Activated CD4-positive, alpha-beta memory T cell treated with anti-CD3 and anti-CD28 coated beads for 36 hours (primary cell): ENCODE measurements at regions not wholly inside any gene's neighbourhood (a gene's known extent, or its start where the extent isn't known, plus 50 kb on each side); places are given as distances from the start of the nearest gene placed in this dataset.

Experiments
- CTCF ChIA-PET: fragments of 350-600 bp; sonication (Branson Sonifier 250); formaldehyde crosslinking; loops from one replicate; lab custom pipeline; 2021; ENCODE audit warnings: antibody characterized with exemption, inconsistent platforms; lab: Charles Lee
- POLR2A ChIA-PET: fragments of 350-600 bp; sonication (Branson Sonifier 250); formaldehyde crosslinking; loops from one replicate; lab custom pipeline; 2021; ENCODE audit warnings: antibody characterized with exemption; lab: Charles Lee
- DNase-seq: peaks from one replicate; pipeline ENCODE4 v3.0.0-alpha.2; 2020
- H3K27ac Mint-ChIP-seq: one replicate; pipeline ENCODE4 v1.8.0; 2021; ENCODE audit warnings: mixed read lengths
- H3K27me3 Mint-ChIP-seq: one replicate; pipeline ENCODE4 v1.8.0; 2021; ENCODE audit warnings: mixed read lengths
- H3K36me3 Mint-ChIP-seq: one replicate; pipeline ENCODE4 v1.8.0; 2021; ENCODE audit warnings: mixed read lengths
- H3K4me1 Mint-ChIP-seq: one replicate; pipeline ENCODE4 v1.8.0; 2021; ENCODE audit warnings: low read depth, mixed read lengths
- H3K4me3 Mint-ChIP-seq: one replicate; pipeline ENCODE4 v1.8.0; 2021; ENCODE audit warnings: mild to moderate bottlenecking, mixed read lengths
- H3K9me3 Mint-ChIP-seq: one replicate; pipeline ENCODE4 v1.8.0; 2021; ENCODE audit warnings: mixed read lengths
- intact Hi-C: fragments of 100-400 bp; cut with micrococcal nuclease; formaldehyde crosslinking; loops from one replicate; pipeline ENCODE4 v1.15.1; 2023

DNA sequence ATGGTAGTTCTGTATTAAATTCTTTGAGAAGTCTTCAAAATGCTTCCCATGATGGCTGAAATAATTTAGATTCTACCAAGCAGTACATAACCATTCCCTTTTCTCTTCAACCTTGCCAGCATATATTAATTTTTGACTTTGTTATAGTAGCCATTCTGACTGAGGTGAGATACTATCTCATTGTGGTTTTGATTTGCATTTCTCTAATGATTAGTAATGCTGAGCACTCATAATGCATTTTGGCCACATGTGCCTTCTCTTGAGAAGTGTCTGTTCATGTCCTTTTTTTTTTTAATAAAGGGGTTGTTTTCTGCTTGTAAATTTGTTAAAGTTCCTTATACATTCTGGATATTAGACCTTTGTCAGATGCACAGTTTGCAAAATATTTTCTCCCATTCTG, 173.9 kb downstream of the CALCRL start:
- Mint-ChIP-seq H3K27ac (no peak overlapping the region), H3K4me1 (no peaks in the 10 kb centered on the region), H3K36me3 (no peaks in the 10 kb centered on the region), H3K27me3 (no peaks in the 10 kb centered on the region), H3K9me3 (peaks cover 15% of the 10 kb centered on the region), H3K4me3 (no peak overlapping the region)
- POLR2A ChIA-PET, result no interaction called here
- intact Hi-C loops, result no loop called here
- CTCF ChIA-PET, result no interaction called here
- DNase-seq, result no peak

DNA sequence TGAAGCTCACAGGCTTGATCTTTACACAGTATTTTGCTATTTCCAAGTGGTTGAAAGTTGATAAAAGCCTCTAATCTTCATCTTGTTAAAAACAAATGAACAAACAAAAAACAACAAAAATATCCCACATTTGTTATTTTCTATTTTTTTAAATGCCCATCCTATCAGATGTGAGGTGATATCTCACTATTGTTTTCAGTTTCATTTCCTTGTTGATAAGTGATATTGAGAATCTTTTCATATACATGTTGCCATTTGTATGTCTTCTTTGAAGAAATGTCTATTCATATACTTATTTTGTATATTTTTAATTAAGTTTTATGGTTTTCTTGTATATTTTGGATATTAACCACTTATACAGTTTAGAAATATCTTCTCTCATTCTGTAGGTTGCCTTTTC, 175.8 kb downstream of the CALCRL start:
- Mint-ChIP-seq H3K9me3 (peaks cover 4% of the 10 kb centered on the region), H3K36me3 (no peaks in the 10 kb centered on the region), H3K4me3 (no peak overlapping the region), H3K27me3 (no peaks in the 10 kb centered on the region), H3K27ac (no peak overlapping the region), H3K4me1 (no peaks in the 10 kb centered on the region)
- DNase-seq, result no peak
- POLR2A ChIA-PET, result no interaction called here
- CTCF ChIA-PET, result no interaction called here
- intact Hi-C loops, result no loop called here

DNA sequence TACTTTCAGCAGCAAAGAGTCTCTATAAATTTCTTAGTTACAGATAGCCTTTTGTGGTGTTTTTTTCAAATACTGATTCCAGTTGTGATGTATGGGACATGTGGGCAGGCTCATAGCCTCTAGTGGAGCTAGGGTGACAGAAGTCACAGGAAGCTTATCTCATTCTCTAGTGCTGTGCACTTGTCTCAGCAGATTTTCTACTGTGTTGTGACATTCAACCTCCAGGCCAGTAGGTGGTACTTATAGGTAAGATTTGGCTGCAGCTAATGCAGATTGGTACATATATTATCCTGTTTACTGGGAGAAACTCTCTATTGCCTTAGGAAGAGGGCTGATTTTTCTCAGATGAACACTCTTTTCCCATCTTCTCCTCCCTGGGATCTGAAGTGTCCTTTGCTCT, 176.2 kb downstream of the CALCRL start:
- intact Hi-C loops, result no loop called here
- no peak overlapping the region for H3K27ac Mint-ChIP-seq
- CTCF ChIA-PET, result no interaction called here
- POLR2A ChIA-PET, result no interaction called here
- no peaks in the 10 kb centered on the region for H3K4me1 Mint-ChIP-seq
- peaks cover 2% of the 10 kb centered on the region for H3K9me3 Mint-ChIP-seq
- no peaks in the 10 kb centered on the region for H3K36me3 Mint-ChIP-seq
- H3K4me3 Mint-ChIP-seq, result no peak overlapping the region
- no peak for DNase-seq
- no peaks in the 10 kb centered on the region for H3K27me3 Mint-ChIP-seq

DNA sequence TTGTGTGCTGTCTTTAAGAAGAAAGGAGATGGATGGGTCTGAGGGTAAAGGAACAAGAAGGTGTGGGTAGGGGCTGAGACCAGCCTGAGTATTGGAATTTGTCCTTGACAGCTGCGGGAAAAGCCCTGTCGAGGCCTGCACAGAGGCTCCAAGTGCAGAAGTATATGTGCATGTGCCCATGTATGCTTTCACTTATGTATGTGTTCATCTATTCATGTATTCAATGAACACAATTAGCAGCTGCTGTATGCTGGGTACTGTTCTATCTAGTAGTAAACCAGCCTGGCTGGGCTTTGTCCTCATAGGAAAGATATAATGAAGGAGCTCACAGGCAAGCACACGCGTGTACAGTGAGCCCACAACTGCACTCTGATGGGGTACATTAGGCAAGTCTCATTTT, 181.4 kb downstream of the CALCRL start:
- Mint-ChIP-seq H3K4me1 (no peaks in the 10 kb centered on the region), H3K27me3 (no peaks in the 10 kb centered on the region), H3K4me3 (no peak overlapping the region), H3K9me3 (no peaks in the 10 kb centered on the region), H3K36me3 (no peaks in the 10 kb centered on the region), H3K27ac (no peak overlapping the region)
- DNase-seq, result no peak
- ChIA-PET POLR2A (no interaction called here), CTCF (no interaction called here)
- intact Hi-C loops, result no loop called here

DNA sequence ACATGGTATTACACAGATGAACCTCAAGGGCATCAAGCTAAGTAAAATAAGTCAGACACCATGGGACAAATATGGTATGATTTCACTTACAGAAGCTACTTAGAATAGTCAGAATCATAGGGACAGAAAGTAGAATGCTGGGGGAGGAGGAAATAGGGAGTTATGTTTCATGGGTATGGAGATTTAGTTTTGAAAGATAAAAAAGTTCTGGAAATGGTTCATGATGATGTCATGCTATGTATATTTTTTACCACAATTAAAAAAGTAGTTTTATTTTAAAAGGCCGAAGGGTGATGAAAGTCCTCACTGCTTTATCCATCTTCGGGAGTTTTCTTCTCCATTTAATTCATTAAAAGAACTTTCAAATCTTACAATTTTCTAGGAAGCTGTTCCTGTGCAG, 181.9 kb downstream of the CALCRL start:
- intact Hi-C loops, result no loop called here
- no peaks in the 10 kb centered on the region for H3K36me3 Mint-ChIP-seq
- ChIA-PET CTCF (no interaction called here), POLR2A (no interaction called here)
- no peak overlapping the region for H3K27ac Mint-ChIP-seq
- H3K4me3 Mint-ChIP-seq, result no peak overlapping the region
- DNase-seq, result no peak
- no peaks in the 10 kb centered on the region for H3K9me3 Mint-ChIP-seq
- no peaks in the 10 kb centered on the region for H3K27me3 Mint-ChIP-seq
- H3K4me1 Mint-ChIP-seq, result no peaks in the 10 kb centered on the region

DNA sequence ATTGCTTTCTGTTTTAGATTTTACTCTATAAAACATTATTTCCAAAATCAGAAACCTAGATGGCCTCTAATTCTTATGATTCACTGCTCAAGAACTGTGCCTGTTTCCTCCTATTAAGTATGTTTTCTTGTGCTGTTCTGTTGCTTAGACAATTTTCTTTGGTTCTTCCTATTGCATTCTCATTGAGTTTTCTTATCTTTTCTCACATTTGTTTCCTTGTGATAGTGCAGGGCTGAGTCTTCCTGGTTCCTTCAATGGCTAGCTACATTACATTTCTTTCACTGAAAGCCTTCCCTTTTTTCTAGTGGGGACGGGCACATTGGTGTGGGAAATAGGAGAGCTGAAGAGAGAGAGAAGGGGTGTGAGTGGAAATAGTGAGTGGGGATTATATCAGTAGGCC, 183.4 kb downstream of the CALCRL start:
- no peaks in the 10 kb centered on the region for H3K9me3 Mint-ChIP-seq
- H3K27ac Mint-ChIP-seq, result no peak overlapping the region
- DNase-seq, result no peak
- no peaks in the 10 kb centered on the region for H3K4me1 Mint-ChIP-seq
- no peaks in the 10 kb centered on the region for H3K36me3 Mint-ChIP-seq
- H3K27me3 Mint-ChIP-seq, result no peaks in the 10 kb centered on the region
- CTCF ChIA-PET, result no interaction called here
- no peak overlapping the region for H3K4me3 Mint-ChIP-seq
- intact Hi-C loops, result no loop called here
- POLR2A ChIA-PET, result no interaction called here

DNA sequence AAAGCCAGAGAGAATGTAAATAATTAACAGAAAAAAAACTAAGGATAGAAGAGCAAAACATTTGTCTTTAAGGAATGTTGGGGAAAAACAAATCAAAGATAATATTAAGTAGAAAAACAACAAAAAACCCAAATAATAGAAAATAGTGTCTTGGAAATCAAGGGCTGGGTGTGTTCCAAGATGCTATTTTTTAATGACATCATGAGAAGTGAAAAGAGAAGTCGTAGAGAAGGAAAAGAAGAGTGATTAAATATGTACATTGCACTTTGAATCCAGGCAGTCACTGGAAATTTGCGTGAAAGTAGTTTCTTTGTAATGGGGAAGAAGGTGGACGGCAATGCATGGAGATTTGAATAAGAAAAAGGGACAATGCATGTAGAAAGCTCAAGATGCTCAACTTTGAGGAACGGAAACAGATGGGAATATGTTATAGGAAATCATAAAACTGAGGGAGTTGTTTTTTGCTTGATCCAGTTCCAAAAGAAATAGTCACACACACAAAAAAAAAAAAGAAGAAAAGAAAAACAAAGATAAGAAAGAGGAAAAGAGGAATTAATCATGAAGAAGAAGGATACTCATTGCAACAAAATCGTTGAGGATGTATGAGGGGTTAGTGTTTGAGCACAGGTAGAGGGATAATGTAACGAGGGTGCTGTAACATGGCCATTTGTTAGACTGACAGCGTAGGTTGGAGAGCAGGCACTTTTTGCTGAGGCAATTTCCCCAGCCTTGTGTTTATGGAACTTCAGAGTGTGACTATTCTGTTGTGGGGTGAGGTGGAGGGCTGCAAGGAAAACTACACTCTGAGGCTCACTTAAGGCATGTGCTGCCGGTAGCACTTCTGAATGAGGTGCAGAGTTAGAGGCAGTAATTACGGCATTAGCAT, 184.1 kb downstream of the CALCRL start:
- no peak for DNase-seq
- Mint-ChIP-seq H3K27me3 (no peaks in the 10 kb centered on the region), H3K9me3 (no peaks in the 10 kb centered on the region), H3K27ac (no peak overlapping the region), H3K36me3 (no peaks in the 10 kb centered on the region), H3K4me3 (no peak overlapping the region), H3K4me1 (no peaks in the 10 kb centered on the region)
- CTCF ChIA-PET, result no interaction called here
- intact Hi-C loops, result no loop called here
- POLR2A ChIA-PET, result no interaction called here

DNA sequence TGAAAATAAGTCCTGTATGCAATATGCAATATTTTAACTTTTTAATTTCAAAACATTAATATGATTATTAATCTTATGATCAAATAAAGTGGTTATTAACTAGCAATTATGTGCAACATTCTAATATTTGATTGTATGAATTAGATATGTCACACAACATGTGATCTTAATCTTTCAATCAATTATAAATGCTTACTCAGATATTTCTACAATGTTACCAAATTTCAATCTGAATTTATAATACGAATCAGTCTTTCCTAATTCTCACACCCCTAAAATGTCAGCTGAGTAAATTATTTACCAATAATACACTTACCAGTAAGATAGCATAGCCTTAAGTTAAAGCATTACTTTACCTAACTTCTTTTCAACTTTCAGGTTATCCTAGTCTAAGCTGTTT, 186.3 kb downstream of the CALCRL start:
- no peak for DNase-seq
- Mint-ChIP-seq H3K36me3 (no peaks in the 10 kb centered on the region), H3K9me3 (no peaks in the 10 kb centered on the region), H3K4me3 (no peak overlapping the region), H3K27me3 (no peaks in the 10 kb centered on the region), H3K4me1 (no peaks in the 10 kb centered on the region), H3K27ac (no peak overlapping the region)
- CTCF ChIA-PET, result no interaction called here
- intact Hi-C loops, result no loop called here
- POLR2A ChIA-PET, result no interaction called here

DNA sequence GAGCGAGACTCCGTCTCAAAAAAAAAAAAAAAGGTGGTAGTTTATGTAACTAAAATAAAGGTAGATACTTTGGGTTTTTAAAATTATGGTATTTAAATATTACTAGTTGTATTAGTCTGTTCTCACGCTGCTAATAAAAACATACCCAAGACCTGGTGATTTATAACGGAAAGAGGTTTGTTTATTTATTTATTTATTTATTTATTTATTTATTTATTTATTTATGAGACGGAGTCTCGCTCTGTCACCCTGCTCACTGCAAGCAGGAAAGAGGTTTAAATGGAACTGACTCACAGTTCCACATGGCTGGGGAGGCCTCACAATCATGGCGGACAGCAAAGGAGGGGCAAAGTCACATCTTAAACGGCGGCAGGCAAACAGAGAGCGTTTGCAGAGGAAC, 196.0 kb downstream of the CALCRL start:
- Mint-ChIP-seq H3K4me1 (no peaks in the 10 kb centered on the region), H3K36me3 (no peaks in the 10 kb centered on the region), H3K27me3 (no peaks in the 10 kb centered on the region), H3K9me3 (no peaks in the 10 kb centered on the region), H3K27ac (no peak overlapping the region), H3K4me3 (no peak overlapping the region)
- intact Hi-C loops, result no loop called here
- CTCF ChIA-PET, result no interaction called here
- DNase-seq, result no peak
- POLR2A ChIA-PET, result no interaction called here

DNA sequence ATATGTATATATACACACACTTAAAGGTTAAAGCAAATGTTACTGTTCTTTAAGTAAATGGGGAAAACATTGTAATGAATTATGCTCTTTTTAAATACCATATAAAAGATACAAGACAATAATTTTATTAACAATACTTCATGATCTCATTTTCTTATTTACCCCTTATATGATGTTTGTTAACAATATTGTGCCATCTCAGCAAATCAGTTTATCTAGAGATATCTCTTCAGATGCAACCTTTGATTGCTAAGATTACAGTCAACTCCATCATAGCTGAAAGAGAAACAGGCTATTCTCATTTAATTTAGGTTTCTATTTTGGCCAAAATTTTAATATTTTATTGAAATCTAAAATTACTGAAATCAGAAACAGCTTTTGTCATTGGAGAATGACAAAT, 197.9 kb downstream of the CALCRL start:
- no peak overlapping the region for H3K4me3 Mint-ChIP-seq
- no peak for DNase-seq
- intact Hi-C loops, result no loop called here
- H3K27me3 Mint-ChIP-seq, result no peaks in the 10 kb centered on the region
- no peak overlapping the region for H3K27ac Mint-ChIP-seq
- no peaks in the 10 kb centered on the region for H3K9me3 Mint-ChIP-seq
- POLR2A ChIA-PET, result no interaction called here
- no peaks in the 10 kb centered on the region for H3K36me3 Mint-ChIP-seq
- CTCF ChIA-PET, result no interaction called here
- H3K4me1 Mint-ChIP-seq, result no peaks in the 10 kb centered on the region

DNA sequence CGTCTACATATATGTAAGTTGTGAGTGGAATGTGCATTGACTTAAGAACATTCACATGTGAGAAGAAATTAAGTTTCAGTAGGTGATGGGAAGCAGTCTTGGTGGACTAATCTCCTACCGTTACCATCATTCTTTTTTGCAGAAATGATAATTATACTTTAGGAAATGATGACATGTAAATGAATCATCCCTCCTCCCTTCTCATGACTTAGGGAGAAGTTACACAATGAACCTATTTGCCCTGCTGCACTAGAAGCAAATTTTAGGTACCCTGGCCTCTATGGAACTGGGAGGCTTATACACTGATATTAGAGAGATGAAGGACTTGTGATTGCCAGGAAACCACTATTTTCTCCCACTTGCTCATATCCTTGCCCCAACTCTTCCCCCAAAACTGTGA, 214.2 kb downstream of the CALCRL start:
- Mint-ChIP-seq H3K27me3 (no peaks in the 10 kb centered on the region), H3K27ac (no peak overlapping the region), H3K9me3 (no peaks in the 10 kb centered on the region), H3K4me1 (no peaks in the 10 kb centered on the region), H3K36me3 (no peaks in the 10 kb centered on the region), H3K4me3 (no peak overlapping the region)
- intact Hi-C loops, result no loop called here
- no peak for DNase-seq
- POLR2A ChIA-PET, result no interaction called here
- CTCF ChIA-PET, result no interaction called here

DNA sequence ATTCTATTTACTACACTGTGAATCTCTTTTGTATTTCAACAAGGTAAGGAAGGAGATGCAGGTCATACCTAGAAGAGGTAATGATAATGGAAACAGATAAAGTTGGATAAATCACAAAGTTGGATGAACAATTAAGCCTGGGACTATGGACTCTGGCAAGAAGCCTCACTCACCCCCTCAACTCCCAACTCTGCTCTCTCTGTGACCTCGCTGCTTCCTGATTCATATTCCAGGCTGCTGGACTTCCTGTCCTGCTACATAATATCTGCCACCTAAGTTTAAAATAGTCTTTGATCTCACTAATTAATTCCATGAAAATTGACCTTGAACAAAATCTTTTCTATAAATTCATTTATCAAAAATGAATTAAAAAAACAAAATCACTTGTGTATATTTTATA, 215.3 kb downstream of the CALCRL start:
- H3K9me3 Mint-ChIP-seq, result no peaks in the 10 kb centered on the region
- H3K27me3 Mint-ChIP-seq, result no peaks in the 10 kb centered on the region
- intact Hi-C loops, result no loop called here
- no peaks in the 10 kb centered on the region for H3K4me1 Mint-ChIP-seq
- no peak for DNase-seq
- no peak overlapping the region for H3K27ac Mint-ChIP-seq
- no peak overlapping the region for H3K4me3 Mint-ChIP-seq
- ChIA-PET CTCF (no interaction called here), POLR2A (no interaction called here)
- H3K36me3 Mint-ChIP-seq, result no peaks in the 10 kb centered on the region

DNA sequence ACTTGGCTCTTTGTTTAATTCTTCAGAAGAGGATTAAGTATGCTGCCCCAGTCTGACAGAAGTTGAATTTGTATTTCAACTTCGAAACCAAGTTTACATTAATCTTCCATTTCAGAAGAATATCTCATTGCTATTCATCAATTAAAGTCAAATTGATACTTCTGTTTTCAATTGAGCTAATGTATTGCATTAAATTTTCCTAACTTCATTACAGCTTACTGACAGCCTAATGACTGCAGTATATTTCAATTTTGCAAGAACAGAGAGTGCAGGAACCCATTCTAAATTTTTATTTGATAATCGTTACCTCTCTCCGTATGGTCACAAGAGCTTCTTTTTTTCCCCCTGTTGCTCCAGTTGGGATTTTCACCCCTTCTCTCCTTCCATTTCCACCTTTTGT, 218.0 kb downstream of the CALCRL start:
- Mint-ChIP-seq H3K4me1 (no peaks in the 10 kb centered on the region), H3K27me3 (no peaks in the 10 kb centered on the region), H3K9me3 (peaks cover 7% of the 10 kb centered on the region), H3K4me3 (no peak overlapping the region), H3K36me3 (no peaks in the 10 kb centered on the region), H3K27ac (no peak overlapping the region)
- ChIA-PET POLR2A (no interaction called here), CTCF (no interaction called here)
- intact Hi-C loops, result no loop called here
- no peak for DNase-seq
